OCI-LY1 (cell line): ENCODE measurements at regions not wholly inside any gene's neighbourhood (a gene's known extent, or its start where the extent isn't known, plus 50 kb on each side); places are given as distances from the start of the nearest gene placed in this dataset.

Experiments
- EZH2 ChIP-seq: fragments of 200-600 bp; sonication (generic), shearing (Covaris generic); IDR thresholded peaks from 2 replicates; pipeline ENCODE4 v1.8.0; 2017; ENCODE audit warnings: borderline replicate concordance, mixed run types, mild to moderate bottlenecking, antibody characterized with exemption, low read length, moderate library complexity, mixed read lengths
- TF ChIP-seq, protein P1 (sequence below): fragments of 200-600 bp; sonication (generic), shearing (Covaris generic); IDR thresholded peaks from 2 replicates; pipeline ENCODE4 v1.5.1; 2017; ENCODE audit warnings: mild to moderate bottlenecking, antibody characterized with exemption, low read length, moderate library complexity, mixed read lengths

- no peak for TF ChIP-seq EZH2
- TF ChIP-seq, protein P1, sequence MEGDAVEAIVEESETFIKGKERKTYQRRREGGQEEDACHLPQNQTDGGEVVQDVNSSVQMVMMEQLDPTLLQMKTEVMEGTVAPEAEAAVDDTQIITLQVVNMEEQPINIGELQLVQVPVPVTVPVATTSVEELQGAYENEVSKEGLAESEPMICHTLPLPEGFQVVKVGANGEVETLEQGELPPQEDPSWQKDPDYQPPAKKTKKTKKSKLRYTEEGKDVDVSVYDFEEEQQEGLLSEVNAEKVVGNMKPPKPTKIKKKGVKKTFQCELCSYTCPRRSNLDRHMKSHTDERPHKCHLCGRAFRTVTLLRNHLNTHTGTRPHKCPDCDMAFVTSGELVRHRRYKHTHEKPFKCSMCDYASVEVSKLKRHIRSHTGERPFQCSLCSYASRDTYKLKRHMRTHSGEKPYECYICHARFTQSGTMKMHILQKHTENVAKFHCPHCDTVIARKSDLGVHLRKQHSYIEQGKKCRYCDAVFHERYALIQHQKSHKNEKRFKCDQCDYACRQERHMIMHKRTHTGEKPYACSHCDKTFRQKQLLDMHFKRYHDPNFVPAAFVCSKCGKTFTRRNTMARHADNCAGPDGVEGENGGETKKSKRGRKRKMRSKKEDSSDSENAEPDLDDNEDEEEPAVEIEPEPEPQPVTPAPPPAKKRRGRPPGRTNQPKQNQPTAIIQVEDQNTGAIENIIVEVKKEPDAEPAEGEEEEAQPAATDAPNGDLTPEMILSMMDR, result no peak
Observed at GRCh38 chr6:15829156-15829555, 166.3 kb upstream of the DTNBP1 start.
